ENCODE measurements at regions not wholly inside any gene's neighbourhood (a gene's known extent, or its start where the extent isn't known, plus 50 kb on each side); places are given as distances from the start of the nearest gene placed in this dataset.
"Not testable (repeated sequence)": the region's sequence is repeated elsewhere in the genome, so short reads cannot be mapped to it uniquely, and the experiment has no call there.

DNA sequence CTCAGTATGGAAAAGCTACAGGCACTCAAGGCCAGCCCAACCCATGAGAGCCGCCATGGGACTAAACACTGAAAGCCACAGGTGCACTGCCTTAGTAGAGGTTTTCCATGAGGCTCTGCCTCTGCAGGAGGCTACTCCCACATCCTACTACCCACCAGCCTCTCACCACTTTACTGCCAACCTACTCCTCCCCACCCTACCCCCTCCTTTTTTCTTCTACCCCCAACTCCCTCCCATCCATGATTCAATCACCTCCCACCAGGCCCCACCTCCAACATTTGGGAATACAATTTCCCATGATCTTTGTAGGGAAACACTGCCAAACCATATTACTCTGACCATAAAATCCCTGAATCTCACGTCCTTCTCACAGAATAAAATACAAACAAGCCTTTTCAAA, 101.6 kb upstream of the CTSV start:
- Histone ChIP-seq H3K4me3 (replicated peaks; ENCODE audit: insufficient read depth, low read length) (no peak overlapping the region), H3K27me3 (ENCODE audit: insufficient read depth, poor library complexity, severe bottlenecking) (no peaks in the 10 kb centered on the region), H3K27ac (replicated peaks) (no peak overlapping the region)
- TF ChIP-seq, protein P1, sequence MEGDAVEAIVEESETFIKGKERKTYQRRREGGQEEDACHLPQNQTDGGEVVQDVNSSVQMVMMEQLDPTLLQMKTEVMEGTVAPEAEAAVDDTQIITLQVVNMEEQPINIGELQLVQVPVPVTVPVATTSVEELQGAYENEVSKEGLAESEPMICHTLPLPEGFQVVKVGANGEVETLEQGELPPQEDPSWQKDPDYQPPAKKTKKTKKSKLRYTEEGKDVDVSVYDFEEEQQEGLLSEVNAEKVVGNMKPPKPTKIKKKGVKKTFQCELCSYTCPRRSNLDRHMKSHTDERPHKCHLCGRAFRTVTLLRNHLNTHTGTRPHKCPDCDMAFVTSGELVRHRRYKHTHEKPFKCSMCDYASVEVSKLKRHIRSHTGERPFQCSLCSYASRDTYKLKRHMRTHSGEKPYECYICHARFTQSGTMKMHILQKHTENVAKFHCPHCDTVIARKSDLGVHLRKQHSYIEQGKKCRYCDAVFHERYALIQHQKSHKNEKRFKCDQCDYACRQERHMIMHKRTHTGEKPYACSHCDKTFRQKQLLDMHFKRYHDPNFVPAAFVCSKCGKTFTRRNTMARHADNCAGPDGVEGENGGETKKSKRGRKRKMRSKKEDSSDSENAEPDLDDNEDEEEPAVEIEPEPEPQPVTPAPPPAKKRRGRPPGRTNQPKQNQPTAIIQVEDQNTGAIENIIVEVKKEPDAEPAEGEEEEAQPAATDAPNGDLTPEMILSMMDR (IDR thresholded peaks at IDR 0.05; ENCODE audit: insufficient read depth, low read length) = no peak
- TF ChIP-seq POLR2AphosphoS5 (IDR thresholded peaks at IDR 0.05; ENCODE audit: low read depth) = no peak
- TF ChIP-seq SPI1 (IDR thresholded peaks at IDR 0.05; ENCODE audit: borderline replicate concordance, low read depth) = no peak
- TF ChIP-seq GABPA (IDR thresholded peaks at IDR 0.05; ENCODE audit: low read depth) = no peak
- no peak for TF ChIP-seq REST (IDR thresholded peaks at IDR 0.05; ENCODE audit: insufficient replicate concordance, low read depth)
- no peak for DNase-seq (ENCODE audit: low read depth in 1 of 2, low spot score in 1 of 2)

- Histone ChIP-seq H3K4me3 (replicated peaks; ENCODE audit: insufficient read depth, low read length) (no peak overlapping the region), H3K27me3 (ENCODE audit: insufficient read depth, poor library complexity, severe bottlenecking) (no peaks in the 10 kb centered on the region), H3K27ac (replicated peaks) (no peak overlapping the region)
- no peak for DNase-seq (ENCODE audit: low read depth in 1 of 2, low spot score in 1 of 2)
- TF ChIP-seq REST (IDR thresholded peaks at IDR 0.05; ENCODE audit: insufficient replicate concordance, low read depth) (no peak), SPI1 (IDR thresholded peaks at IDR 0.05; ENCODE audit: borderline replicate concordance, low read depth) (no peak), POLR2AphosphoS5 (IDR thresholded peaks at IDR 0.05; ENCODE audit: low read depth) (no peak)
- TF ChIP-seq, protein P1 (IDR thresholded peaks at IDR 0.05; ENCODE audit: insufficient read depth, low read length) = no peak
Measured at GRCh38 chr9:97136421-97136820, 97.5 kb upstream of the CTSV start.

- not testable (repeated sequence) for H3K4me3 ChIP-seq (replicated peaks; ENCODE audit: insufficient read depth, low read length); H3K27ac ChIP-seq (replicated peaks); H3K27me3 ChIP-seq (ENCODE audit: insufficient read depth, poor library complexity, severe bottlenecking); DNase-seq (ENCODE audit: low read depth in 1 of 2, low spot score in 1 of 2)
Measured at GRCh38 chr9:97133966-97134365, 95.0 kb upstream of the CTSV start.

- Histone ChIP-seq H3K27me3 (ENCODE audit: insufficient read depth, poor library complexity, severe bottlenecking) (no peaks in the 10 kb centered on the region), H3K4me3 (replicated peaks; ENCODE audit: insufficient read depth, low read length) (no peak overlapping the region), H3K27ac (replicated peaks) (no peak overlapping the region)
- no peak for DNase-seq (ENCODE audit: low read depth in 1 of 2, low spot score in 1 of 2)
- no peak for TF ChIP-seq POLR2AphosphoS5 (IDR thresholded peaks at IDR 0.05; ENCODE audit: low read depth)
- no peak for TF ChIP-seq REST (IDR thresholded peaks at IDR 0.05; ENCODE audit: insufficient replicate concordance, low read depth)
- TF ChIP-seq, protein P1 (IDR thresholded peaks at IDR 0.05; ENCODE audit: insufficient read depth, low read length) = no peak
- no peak for TF ChIP-seq SPI1 (IDR thresholded peaks at IDR 0.05; ENCODE audit: borderline replicate concordance, low read depth)
- no peak for TF ChIP-seq GABPA (IDR thresholded peaks at IDR 0.05; ENCODE audit: low read depth)
Measured at GRCh38 chr9:97132865-97133264, 93.9 kb upstream of the CTSV start.

GRCh38 chr9:97130864-97131263, 91.9 kb upstream of the CTSV start:
- not testable (repeated sequence) for H3K4me3 ChIP-seq (replicated peaks; ENCODE audit: insufficient read depth, low read length); H3K27ac ChIP-seq (replicated peaks); DNase-seq (ENCODE audit: low read depth in 1 of 2, low spot score in 1 of 2); H3K27me3 ChIP-seq (ENCODE audit: insufficient read depth, poor library complexity, severe bottlenecking)

GRCh38 chr9:97130387-97130786, 91.4 kb upstream of the CTSV start:
- H3K4me3 ChIP-seq (replicated peaks; ENCODE audit: insufficient read depth, low read length); H3K27me3 ChIP-seq (ENCODE audit: insufficient read depth, poor library complexity, severe bottlenecking); H3K27ac ChIP-seq (replicated peaks); DNase-seq (ENCODE audit: low read depth in 1 of 2, low spot score in 1 of 2): not testable (repeated sequence)

All from HL-60 (cell line).